GM18907 (cell line): ENCODE measurements at regions not wholly inside any gene's neighbourhood (a gene's known extent, or its start where the extent isn't known, plus 50 kb on each side); places are given as distances from the start of the nearest gene placed in this dataset.
"Not testable (repeated sequence)": the region's sequence is repeated elsewhere in the genome, so short reads cannot be mapped to it uniquely, and the experiment has no call there.

Experiments used
- ATAC-seq: cut with Tn5 transposase; IDR thresholded peaks from one replicate; pipeline ENCODE4 v1.9.1; 2021; ENCODE audit warnings: mild to moderate bottlenecking, moderate library complexity; ENCODE audit not compliant: unreplicated experiment

DNA sequence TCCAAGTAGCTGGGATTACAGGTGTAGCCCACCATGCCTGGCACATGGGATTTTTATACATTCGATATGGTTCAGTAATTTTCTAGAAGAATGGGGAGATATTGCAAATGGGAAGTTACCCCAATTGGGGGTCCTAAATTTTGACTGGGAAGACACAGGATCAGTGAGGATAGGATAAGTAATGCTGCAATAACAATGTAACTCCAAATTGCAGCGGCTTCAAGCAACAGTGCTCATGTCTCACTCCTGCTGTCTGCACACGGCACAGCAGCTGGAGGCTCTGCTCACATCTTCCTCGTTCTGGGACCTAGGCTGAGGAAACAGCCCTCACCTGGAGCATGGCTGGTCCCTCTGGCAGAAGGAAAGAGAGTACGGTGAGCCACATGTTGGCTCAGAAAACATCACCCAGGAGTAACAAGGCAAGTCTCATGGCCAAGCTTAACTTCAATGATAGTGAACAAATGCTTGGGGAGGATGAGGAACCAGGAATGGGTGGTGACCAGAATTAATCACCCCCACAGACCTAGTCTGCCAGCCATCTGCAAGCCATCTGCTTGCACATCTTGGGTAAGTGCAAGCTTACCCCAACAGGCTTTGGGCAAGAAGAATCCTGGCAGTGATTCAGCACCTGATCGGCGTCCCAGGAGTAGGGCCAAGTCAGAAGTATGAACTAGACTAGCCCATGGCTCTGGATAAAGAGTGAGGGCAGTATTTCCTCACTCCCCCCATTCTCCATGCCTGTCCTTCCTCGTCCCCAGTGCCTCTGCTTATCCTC lies 229.2 kb downstream of the COPRS start:
- no peak for ATAC-seq

- no peak for ATAC-seq
Observed at GRCh38 chr17:31627960-31628359, 231.1 kb downstream of the COPRS start.

- ATAC-seq, result no peak
Observed at GRCh38 chr17:31623990-31624389, 232.5 kb downstream of the RAB11FIP4 start.

GRCh38 chr17:31622500-31622899 lies 231.0 kb downstream of the RAB11FIP4 start:
- ATAC-seq, result no peak

DNA sequence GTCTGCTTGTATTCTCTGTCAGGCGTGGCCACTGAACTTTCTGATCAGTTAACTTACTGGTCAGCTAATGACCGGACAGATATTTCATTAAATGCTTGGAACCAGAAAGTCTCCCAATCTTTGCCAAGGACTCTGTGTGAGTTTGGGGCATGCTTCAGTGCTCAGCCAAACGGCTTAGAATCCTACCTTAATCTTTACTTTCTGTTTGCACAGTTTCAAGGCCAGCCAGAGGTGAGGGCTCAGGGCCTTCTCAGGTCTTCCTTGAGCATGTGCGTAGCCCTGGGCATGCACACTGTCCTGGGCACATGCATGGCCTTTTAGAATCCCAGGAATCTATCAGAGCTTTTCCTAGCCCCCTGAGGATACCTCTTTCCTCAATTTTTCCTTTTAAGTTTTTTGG lies 230.1 kb downstream of the RAB11FIP4 start:
- ATAC-seq, result no peak

DNA sequence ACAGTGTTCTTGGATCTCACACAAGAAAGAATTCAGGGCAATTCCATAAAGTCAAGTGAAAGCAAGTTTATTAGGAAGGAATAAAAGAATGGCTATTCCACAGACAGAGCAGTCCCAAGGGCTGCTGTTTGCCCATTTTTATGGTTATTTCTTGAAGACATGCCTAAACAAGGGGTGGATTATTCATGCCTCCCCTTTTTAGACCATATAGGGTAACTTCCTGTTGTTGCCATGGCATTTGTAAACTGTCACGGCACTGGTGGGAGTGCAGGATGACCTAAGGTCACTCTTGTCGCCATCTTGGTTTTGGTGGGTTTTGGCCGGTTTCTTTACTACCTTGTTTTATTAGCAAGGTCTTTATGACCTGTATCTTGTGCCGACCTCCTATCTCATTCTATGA lies 219.6 kb downstream of the RAB11FIP4 start:
- ATAC-seq, result not testable (repeated sequence)

DNA sequence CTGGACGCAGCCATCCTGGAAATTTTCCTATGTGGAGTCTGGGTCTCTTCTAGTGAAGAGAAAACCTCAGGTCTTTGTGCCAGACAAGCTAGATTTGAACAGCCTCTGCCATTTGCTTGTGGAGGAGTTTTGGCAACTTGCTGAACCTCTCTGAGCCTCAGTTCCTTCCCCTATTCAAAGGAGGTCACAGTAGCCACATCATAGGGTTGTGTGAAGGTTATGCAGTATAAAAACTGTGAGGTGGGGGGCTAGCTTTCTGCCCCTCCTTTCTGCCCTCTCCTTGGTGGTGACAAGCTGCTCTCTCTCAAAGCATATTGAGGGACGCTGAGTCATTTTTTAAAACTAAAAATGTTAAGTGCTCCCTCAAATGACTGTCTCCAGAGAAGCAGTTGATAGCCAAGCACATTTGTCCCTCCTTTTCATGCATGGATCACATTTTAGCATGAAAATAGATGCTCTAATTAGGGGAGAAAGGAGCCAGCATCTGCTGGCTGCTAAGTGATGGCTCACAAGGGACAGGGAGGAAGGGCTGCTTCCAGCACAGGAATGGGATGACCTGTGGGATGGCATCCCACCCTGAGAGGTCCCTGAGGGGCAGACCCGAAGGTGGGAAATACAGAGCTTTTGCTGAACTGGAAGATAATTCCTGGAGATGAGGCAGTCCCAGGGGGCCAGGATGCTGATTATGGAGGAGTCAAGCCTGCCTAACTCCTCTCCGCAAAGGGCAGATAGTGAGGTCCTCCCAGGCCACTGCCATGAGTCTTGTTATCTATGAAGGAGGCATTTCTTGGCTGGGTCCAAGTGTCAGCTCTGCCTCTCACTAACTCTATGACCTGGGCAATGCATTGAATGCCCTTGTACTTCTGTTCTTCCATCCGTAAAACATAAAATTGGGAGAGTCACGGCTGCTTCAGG lies 218.8 kb downstream of the RAB11FIP4 start:
- ATAC-seq, result no peak

DNA sequence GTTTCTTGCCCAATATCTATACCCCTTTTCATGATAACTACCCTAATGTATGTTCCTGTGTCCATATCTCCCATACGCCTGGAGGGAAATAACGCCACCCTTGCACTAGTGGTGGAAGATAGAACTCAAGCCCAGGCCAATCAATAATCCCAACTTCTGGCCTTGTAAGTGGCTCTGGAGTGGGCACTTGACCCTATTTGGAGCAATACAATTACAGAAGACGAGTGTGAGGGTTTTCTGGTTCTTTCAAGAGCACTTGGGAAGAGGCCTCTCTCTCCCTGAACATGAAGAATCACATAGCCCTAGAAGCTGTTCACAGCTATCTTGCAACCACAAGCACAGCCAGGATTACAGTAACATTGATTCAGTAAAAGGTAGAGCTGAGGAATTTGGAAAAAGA lies 217.9 kb downstream of the RAB11FIP4 start:
- ATAC-seq, result no peak

DNA sequence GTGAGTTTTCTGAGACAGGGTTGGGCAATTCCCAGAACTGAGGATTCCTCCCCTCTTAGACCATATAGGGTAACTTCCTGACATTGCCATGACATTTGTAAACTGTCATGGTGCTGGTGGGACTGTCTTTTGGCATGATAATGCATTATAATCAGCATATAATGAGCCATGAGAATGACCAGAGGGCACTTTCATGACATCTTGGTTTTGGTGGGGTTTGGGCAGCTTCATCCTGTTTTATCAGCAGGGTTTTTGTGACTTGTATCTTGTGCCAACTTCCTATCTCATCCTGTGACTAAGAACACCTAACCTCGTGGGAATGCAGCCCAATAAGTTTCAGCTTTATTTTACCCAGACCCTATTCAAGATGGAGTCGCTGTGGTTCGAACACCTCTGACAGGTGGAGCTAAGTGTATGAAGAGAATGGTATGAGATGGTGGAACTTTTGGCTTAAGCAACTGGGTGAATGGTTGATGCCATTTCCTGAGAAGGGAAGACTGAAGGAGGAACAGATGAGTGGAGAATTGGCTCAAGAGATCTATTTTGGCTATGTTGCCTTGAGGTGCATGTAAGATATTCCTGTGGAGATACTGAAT lies 217.3 kb downstream of the RAB11FIP4 start:
- no peak for ATAC-seq

DNA sequence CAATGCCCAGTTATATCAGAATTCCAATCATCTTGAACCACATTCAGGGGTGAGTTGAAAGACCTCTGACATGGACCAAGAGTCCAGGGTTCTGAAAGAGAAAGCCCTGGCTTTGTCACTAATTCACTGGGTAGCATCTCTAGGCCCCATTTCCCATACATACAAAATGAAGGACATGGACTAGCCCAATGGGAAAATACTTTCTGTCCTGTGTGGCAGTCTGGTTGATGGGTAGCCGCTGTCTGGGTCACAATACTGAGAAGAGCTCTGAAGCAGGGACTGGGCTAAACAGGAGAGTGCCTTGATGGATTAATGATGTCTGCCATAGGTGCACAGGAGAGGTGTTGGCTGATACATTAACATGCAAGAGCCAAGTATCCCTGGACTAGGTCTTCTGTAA lies 214.3 kb downstream of the RAB11FIP4 start:
- no peak for ATAC-seq

GRCh38 chr17:31604936-31605335 lies 213.5 kb downstream of the RAB11FIP4 start:
- ATAC-seq, result no peak

DNA sequence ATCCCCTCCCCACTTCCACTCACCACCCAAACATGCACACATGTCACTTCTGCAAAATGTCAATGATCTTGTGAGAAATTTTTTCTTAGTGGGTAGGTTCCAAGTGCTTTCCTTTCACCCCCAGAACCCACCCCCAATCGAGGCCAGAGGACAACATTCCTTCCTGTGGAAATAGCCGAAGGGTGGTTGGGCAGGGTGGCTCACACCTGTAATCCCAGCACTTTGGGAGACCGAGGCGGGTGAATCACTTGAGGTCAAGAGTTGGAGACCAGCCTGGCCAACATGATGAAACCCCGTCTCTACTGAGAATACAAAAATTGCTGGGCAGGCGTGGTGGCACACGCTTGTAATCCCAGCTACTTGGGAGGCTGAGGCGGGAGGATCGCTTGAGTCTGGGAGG lies 208.7 kb downstream of the RAB11FIP4 start:
- not testable (repeated sequence) for ATAC-seq

- ATAC-seq, result no peak
Observed at GRCh38 chr17:31598921-31599571, 207.6 kb downstream of the RAB11FIP4 start.

DNA sequence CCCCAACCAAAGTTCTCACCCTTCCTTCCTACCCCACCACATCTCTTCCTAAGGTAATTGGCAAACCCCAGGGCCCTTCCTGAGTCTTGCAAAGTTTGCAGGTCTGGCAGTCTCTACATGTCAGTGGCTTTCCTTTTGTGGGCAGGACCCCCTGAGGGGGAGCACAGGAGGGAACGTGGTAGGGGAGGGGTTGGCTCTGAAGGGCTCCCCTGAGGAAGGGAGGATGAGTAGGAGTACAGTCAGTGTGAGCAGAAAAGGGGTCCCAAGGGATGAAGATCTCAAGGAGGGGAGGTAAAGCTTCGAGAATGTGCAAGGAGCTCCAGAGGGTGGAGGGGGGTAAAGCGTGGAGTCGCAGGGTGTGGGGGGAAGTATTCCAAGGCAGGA lies 206.9 kb downstream of the RAB11FIP4 start:
- no peak for ATAC-seq

DNA sequence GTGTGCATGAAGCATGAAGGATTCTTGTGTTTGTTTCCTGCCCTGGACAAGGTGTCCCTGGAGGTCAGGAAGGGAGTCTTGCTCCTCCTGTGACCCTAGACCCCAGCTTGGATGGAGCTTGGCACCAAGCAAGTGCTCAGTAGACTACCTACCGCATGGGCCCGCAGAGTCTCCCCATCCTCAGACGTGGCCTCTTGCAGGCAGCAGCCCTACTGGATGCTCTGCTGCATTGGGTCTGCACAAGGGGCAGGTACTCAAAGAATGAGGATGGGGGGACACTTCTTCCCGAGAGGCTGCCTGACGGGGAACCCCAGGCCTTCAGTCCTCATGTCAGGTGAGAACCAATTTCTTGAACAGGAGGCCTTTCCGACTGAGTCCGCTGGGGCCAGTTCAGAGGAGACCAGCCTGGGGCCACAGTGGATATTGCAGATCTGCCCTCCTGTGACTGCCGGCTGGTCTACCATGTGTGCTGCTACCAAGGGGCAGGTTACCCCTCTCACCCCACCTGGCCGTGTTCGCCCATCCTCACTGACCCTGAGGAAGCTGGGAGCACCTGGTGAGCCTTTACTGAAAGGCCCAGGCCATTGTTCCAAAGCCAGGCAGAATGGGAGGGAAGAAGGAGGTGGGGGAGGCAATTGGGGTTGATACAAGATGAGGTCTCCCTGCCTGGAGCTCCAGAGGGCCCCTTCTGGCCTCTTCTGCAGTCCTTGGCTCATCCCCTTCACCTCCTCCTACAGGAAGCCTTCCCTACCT lies 206.3 kb downstream of the RAB11FIP4 start:
- ATAC-seq, result no peak

- ATAC-seq, result peak; percentile 90
Observed at GRCh38 chr17:31596382-31597323, 205.2 kb downstream of the RAB11FIP4 start.

DNA sequence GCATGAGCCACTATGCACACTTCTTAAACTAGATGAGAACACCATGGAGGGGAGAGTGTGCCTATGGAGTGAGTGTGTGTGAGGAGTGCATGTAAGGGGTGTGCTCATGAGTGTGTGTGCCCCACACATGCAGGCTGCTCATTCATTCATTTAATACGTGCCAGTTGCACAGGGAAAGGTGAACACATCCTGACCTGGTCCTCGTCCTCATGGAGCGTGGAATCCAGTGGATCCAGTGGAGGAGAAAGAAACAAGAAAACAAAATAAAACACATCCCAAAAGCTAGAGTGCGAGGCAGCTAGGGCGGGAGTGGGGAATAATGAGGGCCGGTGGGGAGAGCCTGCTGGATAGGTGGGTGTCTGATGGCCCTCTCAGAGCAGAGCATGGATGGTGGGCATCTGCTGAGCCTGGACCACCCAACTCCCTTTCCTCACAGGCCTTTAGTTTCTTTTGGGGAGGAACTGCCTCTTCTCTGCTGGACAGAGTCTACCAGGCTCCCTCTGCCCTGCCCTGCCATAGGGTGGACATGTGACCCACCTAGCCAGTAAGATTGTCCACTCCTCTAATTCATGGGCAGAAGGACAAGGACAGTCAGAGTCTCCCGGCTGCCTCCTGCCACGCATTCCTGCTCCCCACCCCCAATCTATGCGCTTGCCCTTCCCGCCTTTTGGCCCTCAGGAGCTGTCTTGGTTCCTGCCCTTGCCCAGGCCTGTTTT lies 204.3 kb downstream of the RAB11FIP4 start:
- no peak for ATAC-seq

DNA sequence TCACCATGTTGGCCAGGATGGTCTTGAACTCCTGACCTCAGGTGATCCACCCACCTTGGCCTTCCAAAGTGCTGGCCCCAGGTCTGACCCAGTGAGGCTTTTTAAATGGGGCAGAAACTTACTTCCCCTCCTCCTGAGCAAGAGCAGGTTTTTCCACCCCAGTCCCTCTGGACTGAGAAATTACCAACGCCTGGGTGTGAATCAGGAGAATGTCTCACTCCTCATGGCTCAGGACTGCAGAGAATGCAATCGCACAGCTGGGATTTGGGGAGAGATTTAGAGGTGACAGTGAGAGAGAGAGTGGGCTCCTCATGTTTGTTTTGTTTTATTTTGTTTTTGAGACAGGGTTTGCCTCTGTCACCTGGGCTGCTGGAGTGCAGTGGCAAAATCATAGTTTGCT lies 203.6 kb downstream of the RAB11FIP4 start:
- no peak for ATAC-seq

- ATAC-seq, result no peak
Observed at GRCh38 chr17:31594416-31594815, 202.9 kb downstream of the RAB11FIP4 start.
